HepG2 (cell line): ENCODE measurements at regions not wholly inside any gene's neighbourhood (a gene's known extent, or its start where the extent isn't known, plus 50 kb on each side); places are given as distances from the start of the nearest gene placed in this dataset.

ENCODE experiments used
- ATF1 ChIP-seq: IDR thresholded peaks from 2 replicates; pipeline ENCODE4 v1.6.1; 2016; ENCODE audit warnings: mild to moderate bottlenecking, control low read depth
- BORCS8-MEF2B ChIP-seq: sonication (generic); formaldehyde crosslinking; IDR thresholded peaks from 2 replicates; pipeline ENCODE4 v1.8.0; 2022; ENCODE audit warnings: mild to moderate bottlenecking, missing genetic modification reagents
- DR1 ChIP-seq: sonication (generic); formaldehyde crosslinking; IDR thresholded peaks from 2 replicates; pipeline ENCODE4 v1.8.0; 2021; ENCODE audit warnings: mild to moderate bottlenecking, missing genetic modification reagents, inconsistent platforms
- HNF1A ChIP-seq, 2 experiments: sonication (generic) in 1 of 2; formaldehyde crosslinking in 1 of 2; IDR thresholded peaks; 2 replicates each; pipeline versions ENCODE4 v1.4.0 to v1.6.1; 2016 to 2020; ENCODE audit warnings: borderline replicate concordance in 1 of 2, low read depth in 1 of 2, mild to moderate bottlenecking in 1 of 2, missing genetic modification reagents in 1 of 2
- KDM3A ChIP-seq: IDR thresholded peaks from 2 replicates; pipeline ENCODE4 v1.6.1; 2018; ENCODE audit warnings: low read depth, missing compliant biosample characterization
- SMARCE1 ChIP-seq: fragments of 450-650 bp; IDR thresholded peaks from 2 replicates; pipeline ENCODE4 v1.6.1; 2017; ENCODE audit warnings: borderline replicate concordance
- SP1 ChIP-seq, 2 experiments: fragments of 450-650 bp in 1 of 2; sonication (generic) in 1 of 2; formaldehyde crosslinking in 1 of 2; IDR thresholded peaks; 2 replicates each; pipeline versions ENCODE4 v1.4.0 to v1.6.1; 2016 to 2020; ENCODE audit warnings: missing genetic modification reagents in 1 of 2
- SRSF4 ChIP-seq: fragments of 200-400 bp; formaldehyde crosslinking; IDR thresholded peaks from one replicate; pipeline ENCODE4 v1.6.1; 2018; ENCODE audit warnings: mild to moderate bottlenecking, low read depth, low read length, moderate library complexity; ENCODE audit not compliant: poor library complexity, severe bottlenecking
- SSRP1 ChIP-seq: IDR thresholded peaks from 2 replicates; pipeline ENCODE4 v1.6.1; 2016; ENCODE audit warnings: control low read depth
- TIGD3 ChIP-seq: sonication (generic); formaldehyde crosslinking; IDR thresholded peaks from 2 replicates; pipeline ENCODE4 v1.5.1; 2020; ENCODE audit warnings: mild to moderate bottlenecking, missing genetic modification reagents, borderline replicate concordance
- TOE1 ChIP-seq: sonication (generic); formaldehyde crosslinking; IDR thresholded peaks from 2 replicates; pipeline ENCODE4 v1.4.0; 2020; ENCODE audit warnings: mild to moderate bottlenecking, missing genetic modification reagents
- YEATS4 ChIP-seq: sonication (generic); formaldehyde crosslinking; IDR thresholded peaks from 2 replicates; pipeline ENCODE4 v1.4.0; 2020; ENCODE audit warnings: missing genetic modification reagents, borderline replicate concordance
- ZKSCAN5 ChIP-seq: sonication (generic); formaldehyde crosslinking; IDR thresholded peaks from 2 replicates; pipeline ENCODE4 v1.5.1; 2020; ENCODE audit warnings: mild to moderate bottlenecking, missing genetic modification reagents
- ZNF143 ChIP-seq: sonication (generic); formaldehyde crosslinking; IDR thresholded peaks from 2 replicates; pipeline ENCODE4 v1.4.0; 2020; ENCODE audit warnings: missing genetic modification reagents
- ZNF331 ChIP-seq: sonication (generic); formaldehyde crosslinking; IDR thresholded peaks from 2 replicates; pipeline ENCODE4 v1.4.0; 2020; ENCODE audit warnings: missing genetic modification reagents
- ZNF503 ChIP-seq: sonication (generic); formaldehyde crosslinking; IDR thresholded peaks from 2 replicates; pipeline ENCODE4 v1.4.0; 2020; ENCODE audit warnings: missing genetic modification reagents
- TF ChIP-seq, protein P1 (sequence below): sonication (generic); formaldehyde crosslinking; IDR thresholded peaks from 2 replicates; pipeline ENCODE4 v1.4.0; 2020; ENCODE audit warnings: missing genetic modification reagents
- TF ChIP-seq, protein P2 (sequence below): sonication (generic); formaldehyde crosslinking; IDR thresholded peaks from 2 replicates; pipeline ENCODE4 v1.9.0; 2022; ENCODE audit warnings: missing genetic modification reagents, mild to moderate bottlenecking, borderline replicate concordance

DNA sequence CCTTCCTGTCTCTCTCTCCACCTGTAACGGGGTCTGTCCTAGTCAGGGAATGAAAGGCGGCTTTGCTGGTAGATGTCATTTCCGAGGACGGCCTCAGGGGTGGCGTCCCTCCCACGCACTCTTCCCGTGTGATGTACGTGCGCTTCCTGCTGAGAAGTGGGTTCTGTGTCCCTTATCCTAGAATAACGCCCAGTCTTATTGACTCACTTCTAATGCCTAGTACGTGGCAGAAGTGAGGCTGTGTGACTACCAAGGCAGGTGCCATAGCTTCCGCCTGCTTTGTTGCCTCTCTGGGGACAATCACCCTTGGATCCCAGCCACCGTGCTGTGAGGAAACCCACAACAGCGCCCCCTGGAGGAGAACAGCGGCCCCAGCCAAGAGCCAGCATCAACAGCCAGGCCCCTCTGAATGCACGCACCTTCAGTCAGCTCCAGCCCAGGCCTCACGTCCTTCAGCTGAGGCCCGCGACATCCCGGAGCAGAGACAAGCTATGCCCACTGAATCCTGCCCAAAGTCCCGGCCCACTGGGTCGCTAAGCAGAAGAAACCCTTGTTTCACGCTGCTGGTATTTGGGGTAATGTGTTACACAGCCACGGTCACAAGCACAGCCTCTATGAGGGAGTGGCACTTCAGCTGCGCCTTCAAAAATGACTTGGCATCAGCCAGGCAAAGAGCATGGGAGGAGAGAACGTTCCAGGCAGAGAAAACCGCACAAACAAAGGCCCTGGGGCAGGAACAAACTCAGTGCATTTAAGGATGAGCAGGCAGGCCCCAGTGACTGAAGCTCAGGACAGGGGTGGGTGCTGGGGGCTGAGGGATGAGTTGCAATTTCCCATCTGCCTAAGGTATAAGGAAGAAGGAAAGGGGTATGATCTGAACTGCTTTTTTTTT lies 224.2 kb downstream of the NFATC2 start (continued):
- TF ChIP-seq HNF1A (IDR thresholded peaks at IDR 0.05; ENCODE audit: low read depth) (no peak), HNF1A (CRISPR knock-in tag; IDR thresholded peaks at IDR 0.05; ENCODE audit: borderline replicate concordance) (no peak), DR1 (CRISPR knock-in tag) (no peak), SMARCE1 (no peak), KDM3A (CRISPR knock-in tag) (no peak), ZNF143 (CRISPR knock-in tag) (no peak), ZKSCAN5 (CRISPR knock-in tag) (no peak), YEATS4 (CRISPR knock-in tag) (no peak), SSRP1 (CRISPR knock-in tag) (no peak), BORCS8-MEF2B (0 out of 2 replicates have a peak, but pooled peaks have one; percentile 53), ATF1 (CRISPR knock-in tag) (no peak), SRSF4 (no peak), ZNF503 (no peak), TIGD3 (CRISPR knock-in tag) (no peak), SP1 (IDR thresholded peaks at IDR 0.05) (no peak), SP1 (CRISPR knock-in tag; IDR thresholded peaks at IDR 0.05) (no peak), TOE1 (CRISPR knock-in tag) (no peak), ZNF331 (CRISPR knock-in tag) (no peak)
- TF ChIP-seq, protein P1, sequence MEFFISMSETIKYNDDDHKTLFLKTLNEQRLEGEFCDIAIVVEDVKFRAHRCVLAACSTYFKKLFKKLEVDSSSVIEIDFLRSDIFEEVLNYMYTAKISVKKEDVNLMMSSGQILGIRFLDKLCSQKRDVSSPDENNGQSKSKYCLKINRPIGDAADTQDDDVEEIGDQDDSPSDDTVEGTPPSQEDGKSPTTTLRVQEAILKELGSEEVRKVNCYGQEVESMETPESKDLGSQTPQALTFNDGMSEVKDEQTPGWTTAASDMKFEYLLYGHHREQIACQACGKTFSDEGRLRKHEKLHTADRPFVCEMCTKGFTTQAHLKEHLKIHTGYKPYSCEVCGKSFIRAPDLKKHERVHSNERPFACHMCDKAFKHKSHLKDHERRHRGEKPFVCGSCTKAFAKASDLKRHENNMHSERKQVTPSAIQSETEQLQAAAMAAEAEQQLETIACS (CRISPR knock-in tag), result no peak
- TF ChIP-seq, protein P2, sequence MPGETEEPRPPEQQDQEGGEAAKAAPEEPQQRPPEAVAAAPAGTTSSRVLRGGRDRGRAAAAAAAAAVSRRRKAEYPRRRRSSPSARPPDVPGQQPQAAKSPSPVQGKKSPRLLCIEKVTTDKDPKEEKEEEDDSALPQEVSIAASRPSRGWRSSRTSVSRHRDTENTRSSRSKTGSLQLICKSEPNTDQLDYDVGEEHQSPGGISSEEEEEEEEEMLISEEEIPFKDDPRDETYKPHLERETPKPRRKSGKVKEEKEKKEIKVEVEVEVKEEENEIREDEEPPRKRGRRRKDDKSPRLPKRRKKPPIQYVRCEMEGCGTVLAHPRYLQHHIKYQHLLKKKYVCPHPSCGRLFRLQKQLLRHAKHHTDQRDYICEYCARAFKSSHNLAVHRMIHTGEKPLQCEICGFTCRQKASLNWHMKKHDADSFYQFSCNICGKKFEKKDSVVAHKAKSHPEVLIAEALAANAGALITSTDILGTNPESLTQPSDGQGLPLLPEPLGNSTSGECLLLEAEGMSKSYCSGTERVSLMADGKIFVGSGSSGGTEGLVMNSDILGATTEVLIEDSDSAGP (CRISPR knock-in tag), result peak; percentile 31; the same call in 1 of the 2 replicates
